Left colon (tissue), 2 donors: ENCODE measurements at regions not wholly inside any gene's neighbourhood (a gene's known extent, or its start where the extent isn't known, plus 50 kb on each side); places are given as distances from the start of the nearest gene placed in this dataset.
"Not testable (repeated sequence)": the region's sequence is repeated elsewhere in the genome, so short reads cannot be mapped to it uniquely, and the experiment has no call there.

ENCODE experiments used
- ATAC-seq: fragments of 200-7000 bp; cut with Tn5 transposase; one replicate; pipeline ENCODE4 v1.9.1; 2020; ENCODE audit warnings: mild to moderate bottlenecking, moderate library complexity
- DNase-seq, 2 donors: peaks; one replicate each; pipeline ENCODE4 v3.0.0-alpha.2; 2020
- intact Hi-C, 2 donors: fragments of 100-400 bp; cut with DNase I in 1 of 2; cut with micrococcal nuclease in 1 of 2; formaldehyde crosslinking; loops; one replicate each; pipeline versions ENCODE4 v1.11.2 to v1.14.0; 2022; cut with DNase I, micrococcal nuclease
- donor health status: DM: no; HTN: no; CAD: no.
- donor health status: DM: yes; HTN: yes; CAD: no.

DNA sequence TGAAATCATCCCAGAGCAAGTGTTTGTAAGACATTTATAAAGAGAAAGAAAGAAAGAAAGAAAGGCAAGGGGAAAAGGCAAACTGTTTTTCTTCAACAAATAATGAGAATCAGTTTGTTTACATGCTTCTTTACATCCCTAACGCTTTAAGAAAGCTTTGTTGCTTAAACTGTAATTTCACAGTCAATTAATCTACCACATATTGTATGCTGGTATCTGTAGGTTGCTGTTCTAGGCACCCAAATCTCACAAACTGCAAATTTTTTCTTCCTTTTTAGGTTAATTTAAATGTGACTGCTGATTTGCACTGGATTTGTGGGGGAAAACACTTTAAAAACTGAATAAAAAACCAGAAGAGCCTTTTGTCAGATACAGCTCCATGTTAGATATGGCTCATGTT lies 384.2 kb downstream of the ATP23 start:
- no peak for ATAC-seq
- intact Hi-C loops, result no loop called here
- DNase-seq, result no peak

DNA sequence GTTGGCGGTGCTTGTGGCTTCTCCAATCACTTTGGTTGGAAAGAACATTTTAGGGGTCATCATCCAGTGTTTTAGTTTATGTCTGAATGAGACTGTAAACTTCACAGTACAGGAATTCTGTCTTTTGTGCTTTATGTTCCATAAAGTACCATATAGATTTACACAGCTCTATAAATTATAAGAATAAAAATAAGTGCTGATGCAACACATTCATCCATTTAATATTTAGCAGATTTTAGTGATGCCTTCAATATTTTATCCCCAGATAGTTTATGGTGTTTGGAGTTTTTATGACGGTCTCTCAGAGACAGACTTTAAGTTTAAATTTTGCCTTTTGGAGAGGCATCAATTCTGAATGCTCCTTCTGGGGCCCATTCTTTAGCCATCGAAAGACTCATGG lies 385.2 kb downstream of the ATP23 start:
- intact Hi-C loops, result no loop called here

DNA sequence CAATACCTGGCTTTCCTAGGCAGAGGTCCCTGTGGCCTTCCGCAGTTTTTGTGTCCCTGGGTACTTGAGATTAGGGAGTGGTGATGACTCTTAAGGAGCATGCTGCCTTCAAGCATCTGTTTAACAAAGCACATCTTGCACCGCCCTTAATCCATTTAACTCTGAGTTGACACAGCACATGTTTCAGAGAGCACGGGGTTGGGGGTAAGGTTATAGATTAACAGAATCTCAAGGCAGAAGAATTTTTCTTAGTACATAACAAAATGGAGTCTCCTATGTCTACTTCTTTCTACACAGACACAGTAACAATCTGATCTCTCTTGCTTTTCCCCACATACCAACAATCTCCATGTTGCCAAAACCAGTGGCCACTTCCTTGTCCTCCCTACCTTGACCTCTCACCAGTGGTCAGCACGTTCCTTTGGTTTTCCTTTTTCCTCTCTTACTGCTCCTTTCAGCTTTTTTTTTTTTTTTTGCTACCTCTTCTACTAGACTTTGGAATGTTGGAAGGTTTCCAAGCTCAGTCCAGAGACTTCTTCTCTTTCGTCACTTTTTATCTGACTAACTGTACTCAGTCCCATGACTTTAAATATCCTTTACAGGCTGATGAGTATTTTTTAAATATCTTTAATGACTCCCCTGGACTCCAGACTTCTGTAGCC lies 395.3 kb downstream of the ATP23 start:
- intact Hi-C loops, DNase-seq: not testable (repeated sequence)
- peak; percentile 87 for ATAC-seq

More for the DNA sequence above, 385.2 kb downstream of the ATP23 start:
- no peak for ATAC-seq
- no peak for DNase-seq

- DNase-seq, ATAC-seq, intact Hi-C loops: not testable (repeated sequence)
Measured at GRCh38 chr12:58337539-58337938, 396.2 kb downstream of the ATP23 start.

DNA sequence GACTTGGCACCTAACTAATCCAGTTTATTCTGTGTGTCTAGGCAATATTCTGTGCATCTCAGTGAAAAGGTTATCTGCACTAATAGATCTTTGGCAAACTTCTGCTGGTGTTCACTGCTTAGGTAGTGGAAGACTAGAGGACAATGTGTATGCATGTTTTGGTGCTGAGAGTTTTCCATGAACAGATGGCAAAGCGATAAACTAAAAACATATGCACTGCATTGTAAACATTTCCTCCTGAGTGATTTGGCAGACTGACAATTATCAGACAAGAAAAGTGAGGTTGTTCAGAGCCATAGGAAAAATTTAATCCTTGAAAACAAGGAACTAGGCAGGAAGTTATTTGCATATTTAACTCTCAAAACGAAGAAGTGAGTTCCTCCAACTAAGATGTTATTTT lies 400.4 kb downstream of the ATP23 start:
- ATAC-seq (peak; percentile 75), DNase-seq (no peak)
- intact Hi-C loops, result loop anchor here in 1 of 2 donors (10.0 kb wide), 1 partner anchor 753 kb away; no protein-coding TSS in a partner anchor

DNA sequence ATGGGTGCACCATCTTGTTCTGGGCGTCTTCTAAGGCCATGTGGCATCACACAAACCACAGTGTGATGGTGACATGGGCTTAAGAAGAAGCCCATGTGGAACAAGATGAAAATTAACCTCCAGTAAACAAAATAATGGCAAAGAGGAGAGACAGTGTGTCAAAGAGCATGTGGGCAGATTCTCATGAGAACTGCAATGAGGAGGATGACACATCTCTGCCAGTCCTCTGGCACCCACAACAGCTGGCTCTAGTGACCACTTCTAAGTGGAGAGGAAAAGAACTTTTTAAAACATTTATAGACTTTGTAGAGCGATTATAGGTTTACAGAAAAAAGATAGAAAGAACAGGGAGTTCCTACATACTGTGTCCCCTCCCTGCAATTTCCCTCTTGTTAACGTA lies 401.4 kb downstream of the ATP23 start:
- no peak for DNase-seq
- intact Hi-C loops, result loop anchor here in 1 of 2 donors (10.0 kb wide), 1 partner anchor 752 kb away; no protein-coding TSS in a partner anchor
- peak; percentile 19 for ATAC-seq

DNA sequence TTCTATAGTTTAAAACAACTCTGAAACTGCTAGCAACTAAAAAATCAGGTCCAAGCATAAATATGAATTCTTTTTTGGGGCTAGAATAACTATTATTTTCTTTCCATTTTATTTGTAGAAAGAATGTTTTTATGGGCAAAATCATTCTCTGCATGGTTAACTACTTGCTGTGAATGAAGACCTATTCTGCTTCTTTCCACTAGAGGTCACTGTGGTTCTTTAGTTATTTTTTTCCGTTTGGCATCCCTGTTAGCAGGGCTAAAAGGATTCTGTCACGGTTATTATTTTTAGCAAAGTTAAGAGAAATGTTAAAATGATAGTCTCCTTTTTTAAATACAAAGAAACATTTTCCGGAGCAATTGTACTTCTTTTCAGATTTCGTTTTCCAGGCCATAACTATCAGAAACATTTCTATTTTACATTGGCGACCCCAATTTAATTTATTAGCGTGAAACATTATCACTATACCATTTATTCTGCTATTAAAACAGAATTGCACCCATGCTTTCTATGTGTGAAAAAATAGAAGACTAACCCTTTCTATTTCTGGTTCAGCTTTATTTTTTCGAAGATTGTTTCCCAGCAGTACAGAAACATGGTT lies 404.8 kb downstream of the ATP23 start:
- DNase-seq, result no peak
- no peak for ATAC-seq
- intact Hi-C loops, result loop anchor here in 1 of 2 donors (5.0 to 10.0 kb wide), 2 partner anchors 749 to 806 kb away; no protein-coding TSS in a partner anchor

DNA sequence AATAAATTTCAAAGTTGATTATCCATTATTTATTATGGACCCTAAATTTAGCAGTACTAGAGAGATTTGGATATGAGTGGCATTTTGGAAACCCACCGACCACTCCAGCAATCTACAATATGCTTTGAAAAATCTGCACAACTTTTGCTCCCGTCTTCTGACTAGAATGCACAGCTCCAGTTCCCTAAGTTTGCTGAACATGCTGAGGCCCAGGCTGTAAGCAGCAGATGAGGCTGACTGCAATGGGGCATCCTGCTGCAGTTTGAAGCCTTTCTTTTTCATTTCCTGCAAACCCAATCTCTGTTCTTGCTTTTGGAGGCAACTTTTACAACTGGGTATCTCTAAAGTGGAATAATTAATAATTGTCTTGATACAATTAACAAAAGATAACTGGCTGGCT lies 405.8 kb downstream of the ATP23 start:
- intact Hi-C loops, result loop anchor here in 1 of 2 donors (5.0 to 10.0 kb wide), 2 partner anchors 748 to 805 kb away; no protein-coding TSS in a partner anchor
- DNase-seq (no peak), ATAC-seq (no peak)

GRCh38 chr12:58347691-58348090 lies 406.3 kb downstream of the ATP23 start:
- DNase-seq (no peak), ATAC-seq (no peak)
- intact Hi-C loops, result loop anchor here in 1 of 2 donors (5.0 to 10.0 kb wide), 2 partner anchors 747 to 805 kb away; no protein-coding TSS in a partner anchor

- no peak for DNase-seq
- intact Hi-C loops, result loop anchor here in 1 of 2 donors (5.0 to 10.0 kb wide), 2 partner anchors 746 to 803 kb away; no protein-coding TSS in a partner anchor
Measured at GRCh38 chr12:58349161-58349560, 407.8 kb downstream of the ATP23 start.

GRCh38 chr12:58356794-58357193 lies 415.4 kb downstream of the ATP23 start:
- DNase-seq, result no peak
- no peak for ATAC-seq
- intact Hi-C loops, result loop anchor here in 1 of 2 donors (10.0 kb wide), 1 partner anchor 178 kb away; no protein-coding TSS in a partner anchor

More at GRCh38 chr12:58349161-58349560, 407.8 kb downstream of the ATP23 start:
- peak; percentile 87 for ATAC-seq

DNA sequence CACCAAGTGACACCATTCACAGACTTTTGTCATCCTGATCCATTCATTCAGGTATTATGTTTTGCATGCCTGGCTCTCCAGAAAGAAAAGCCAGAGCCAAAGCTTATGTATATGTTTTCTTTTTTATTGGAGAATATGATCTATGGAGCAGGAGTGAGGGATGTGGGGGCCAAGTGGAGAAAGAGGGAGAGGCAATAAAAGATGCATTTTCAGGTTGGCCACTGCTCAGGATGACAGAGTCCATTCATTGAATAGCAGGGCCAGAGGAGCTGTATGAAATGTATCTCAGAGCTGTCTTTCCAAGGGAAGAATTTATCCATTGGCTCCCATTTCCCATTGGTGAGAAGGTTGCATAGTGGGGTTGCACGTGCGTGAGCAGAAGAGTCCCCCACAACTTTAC lies 416.1 kb downstream of the ATP23 start:
- intact Hi-C loops, result loop anchor here in 1 of 2 donors (10.0 kb wide), 1 partner anchor 177 kb away; no protein-coding TSS in a partner anchor
- ATAC-seq (no peak), DNase-seq (no peak)

DNA sequence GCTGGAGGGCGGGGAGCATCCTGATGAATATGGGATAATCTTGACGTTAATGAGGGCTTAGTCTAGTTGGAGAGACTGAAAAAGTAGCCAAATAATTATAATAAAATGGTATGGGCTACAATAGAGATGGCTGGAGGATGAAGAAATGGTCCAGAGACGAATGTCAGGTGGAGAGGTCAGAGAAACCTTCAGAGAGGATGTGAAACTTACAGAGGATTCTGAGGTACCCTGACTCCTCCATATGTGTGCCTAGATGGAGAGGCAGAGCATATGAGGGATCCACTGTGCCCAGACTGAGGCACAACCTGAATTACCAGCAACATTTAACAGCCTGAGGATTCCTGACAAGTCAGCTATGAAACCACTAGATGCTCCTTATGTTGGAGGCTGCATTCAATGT lies 417.0 kb downstream of the ATP23 start:
- no peak for ATAC-seq
- intact Hi-C loops, result loop anchor here in 1 of 2 donors (10.0 kb wide), 1 partner anchor 176 kb away; no protein-coding TSS in a partner anchor
- DNase-seq, result no peak

GRCh38 chr12:58359084-58359483 lies 417.7 kb downstream of the ATP23 start:
- ATAC-seq (no peak), DNase-seq (no peak)
- intact Hi-C loops, result loop anchor here in 1 of 2 donors (10.0 kb wide), 1 partner anchor 176 kb away; no protein-coding TSS in a partner anchor

DNA sequence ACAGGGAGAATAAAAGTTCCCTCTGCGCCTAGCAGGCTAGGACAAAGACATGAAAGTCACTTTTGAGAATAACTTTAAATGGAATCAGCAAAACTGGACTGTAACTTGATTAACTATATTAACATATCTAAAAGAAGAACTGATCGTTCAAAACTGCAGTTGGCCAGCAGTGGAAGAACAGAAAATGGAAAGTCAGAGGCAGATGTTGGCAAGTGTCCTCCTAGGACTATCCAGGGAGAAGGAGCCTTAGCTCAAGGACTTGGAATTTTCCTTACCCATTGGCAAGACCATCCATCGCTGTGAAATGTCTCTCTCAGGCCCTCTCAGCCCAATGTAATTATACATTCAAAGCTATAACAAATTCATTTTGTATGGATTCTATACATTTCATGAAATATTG lies 419.7 kb downstream of the ATP23 start:
- ATAC-seq, result no peak
- intact Hi-C loops, result no loop called here
- DNase-seq, result no peak

DNA sequence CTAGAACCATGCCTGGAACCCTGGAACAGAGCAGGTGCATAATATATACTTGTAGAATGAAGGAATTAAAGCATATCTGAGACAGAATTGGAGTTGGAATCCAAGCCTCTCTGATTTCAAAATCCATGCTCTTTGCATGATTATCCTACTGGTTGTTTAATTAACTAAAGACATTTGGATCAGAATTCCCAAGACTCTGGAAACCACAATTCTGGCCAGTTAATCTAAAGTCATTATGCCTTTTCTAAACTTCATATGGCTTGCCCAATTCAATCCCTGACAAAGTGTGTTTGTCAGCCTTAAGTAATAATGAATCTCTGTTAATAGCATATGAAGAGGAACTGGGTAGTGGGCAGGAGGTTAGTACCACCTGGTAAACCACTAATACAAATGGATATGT lies 422.6 kb downstream of the ATP23 start:
- DNase-seq, result no peak
- ATAC-seq, result no peak
- intact Hi-C loops, result no loop called here

DNA sequence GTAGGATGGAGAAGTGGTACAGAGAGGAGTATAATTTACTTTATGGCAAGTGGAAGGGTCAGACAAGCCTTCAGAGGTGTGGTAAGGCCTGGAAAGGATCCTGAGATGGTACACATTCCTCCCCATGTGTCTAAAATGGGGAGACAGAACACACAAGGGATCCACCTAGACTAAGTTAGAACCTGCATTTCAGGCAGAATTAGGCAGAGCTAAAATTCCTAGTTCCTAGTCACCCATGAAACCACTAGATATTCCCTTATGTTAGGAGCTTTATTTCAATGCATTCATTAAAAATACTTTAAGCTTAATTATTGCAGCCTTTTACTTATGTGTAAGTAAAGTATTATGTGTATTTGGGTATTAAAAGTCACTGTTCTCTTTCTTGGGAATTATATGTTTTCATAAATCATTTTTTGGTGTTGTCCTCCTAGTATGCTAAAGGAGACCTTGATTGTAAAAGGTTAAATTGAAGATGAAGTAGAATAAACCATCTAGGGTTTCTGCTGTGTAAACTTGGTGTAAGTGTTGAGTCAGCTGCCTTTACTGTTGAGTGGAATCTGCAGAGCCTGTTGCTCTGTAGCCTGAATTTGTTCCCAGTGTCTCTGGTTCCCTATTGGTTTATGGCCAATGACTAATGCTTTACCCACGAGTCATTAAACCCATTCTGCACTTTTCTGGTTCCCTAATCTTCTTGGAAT lies 423.2 kb downstream of the ATP23 start:
- DNase-seq, result no peak
- intact Hi-C loops, result no loop called here
- no peak for ATAC-seq

GRCh38 chr12:58365087-58365390 lies 423.7 kb downstream of the ATP23 start:
- DNase-seq, result no peak
- intact Hi-C loops, result no loop called here
- ATAC-seq, result no peak

DNA sequence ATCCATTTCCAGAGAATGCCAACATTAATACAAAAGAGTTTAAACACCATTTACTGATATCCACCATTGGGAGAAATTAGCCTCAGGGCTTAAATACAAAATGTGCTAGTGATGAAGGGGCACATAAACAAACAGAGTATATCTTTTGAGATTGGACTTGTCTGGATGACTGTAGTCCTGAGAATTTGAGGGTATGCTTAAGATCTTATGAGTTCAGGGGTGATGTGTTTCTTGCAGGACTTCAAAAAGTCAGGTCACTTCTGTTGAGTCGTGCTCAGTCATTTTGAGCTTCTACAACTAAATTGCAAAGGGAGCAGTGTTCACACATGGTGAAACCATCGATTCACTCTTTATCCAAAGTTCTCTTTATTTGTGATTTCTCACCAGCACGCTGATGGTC lies 425.7 kb downstream of the ATP23 start:
- no peak for DNase-seq
- intact Hi-C loops, result no loop called here

DNA sequence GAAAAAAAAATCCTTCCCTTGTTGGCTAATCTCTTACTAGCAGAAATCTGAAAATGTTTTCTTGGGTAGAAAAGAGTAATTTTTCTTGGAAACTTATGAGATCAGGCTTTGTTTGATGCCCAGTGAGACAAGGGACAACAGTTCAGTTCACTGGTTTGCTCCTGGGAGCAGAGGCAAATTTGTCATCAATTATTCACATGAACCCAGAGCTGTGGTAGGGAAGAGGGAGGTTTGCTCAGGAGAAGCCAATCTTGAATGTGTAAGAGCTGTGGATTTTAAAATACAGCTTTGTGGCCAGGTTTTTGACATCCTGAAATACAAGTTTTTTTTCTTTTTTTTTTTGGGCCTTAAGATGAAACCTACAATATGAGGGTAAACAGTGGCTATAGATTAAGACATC lies 426.6 kb downstream of the ATP23 start:
- intact Hi-C loops, result no loop called here
- DNase-seq (no peak), ATAC-seq (no peak)

More for the DNA sequence above, 425.7 kb downstream of the ATP23 start:
- no peak for ATAC-seq
